Esophagus muscularis mucosa (tissue), 4 donors: ENCODE measurements at regions not wholly inside any gene's neighbourhood (a gene's known extent, or its start where the extent isn't known, plus 50 kb on each side); places are given as distances from the start of the nearest gene placed in this dataset.

Experiments
- EP300 ChIP-seq: sonication (generic); formaldehyde crosslinking; IDR thresholded peaks from one replicate; pipeline ENCODE4 v1.6.1; 2017; ENCODE audit warnings: antibody characterized with exemption
- POLR2A ChIP-seq: fragments of 450-650 bp; IDR thresholded peaks from one replicate; pipeline ENCODE4 v1.6.1; 2017; ENCODE audit warnings: antibody characterized with exemption, moderate library complexity, mild to moderate bottlenecking, low read depth
- POLR2AphosphoS5 ChIP-seq, 2 donors: sonication (generic); formaldehyde crosslinking; IDR thresholded peaks; one replicate each; pipeline ENCODE4 v1.6.1; 2017; ENCODE audit warnings: antibody characterized with exemption in 2 of 2
- TF ChIP-seq, protein P1 (sequence below), 3 experiments: fragments of 200-600 bp in 2 of 3; fragments of 450-650 bp in 1 of 3; sonication (generic) in 2 of 3; IDR thresholded peaks; one replicate each; pipeline ENCODE4 v1.5.1; 2017 to 2019; ENCODE audit warnings: antibody characterized with exemption in 3 of 3, mild to moderate bottlenecking in 2 of 3, moderate library complexity in 1 of 3

GRCh38 chr3:70631716-70632307, 319.4 kb upstream of the MDFIC2 start:
- TF ChIP-seq, protein P1, sequence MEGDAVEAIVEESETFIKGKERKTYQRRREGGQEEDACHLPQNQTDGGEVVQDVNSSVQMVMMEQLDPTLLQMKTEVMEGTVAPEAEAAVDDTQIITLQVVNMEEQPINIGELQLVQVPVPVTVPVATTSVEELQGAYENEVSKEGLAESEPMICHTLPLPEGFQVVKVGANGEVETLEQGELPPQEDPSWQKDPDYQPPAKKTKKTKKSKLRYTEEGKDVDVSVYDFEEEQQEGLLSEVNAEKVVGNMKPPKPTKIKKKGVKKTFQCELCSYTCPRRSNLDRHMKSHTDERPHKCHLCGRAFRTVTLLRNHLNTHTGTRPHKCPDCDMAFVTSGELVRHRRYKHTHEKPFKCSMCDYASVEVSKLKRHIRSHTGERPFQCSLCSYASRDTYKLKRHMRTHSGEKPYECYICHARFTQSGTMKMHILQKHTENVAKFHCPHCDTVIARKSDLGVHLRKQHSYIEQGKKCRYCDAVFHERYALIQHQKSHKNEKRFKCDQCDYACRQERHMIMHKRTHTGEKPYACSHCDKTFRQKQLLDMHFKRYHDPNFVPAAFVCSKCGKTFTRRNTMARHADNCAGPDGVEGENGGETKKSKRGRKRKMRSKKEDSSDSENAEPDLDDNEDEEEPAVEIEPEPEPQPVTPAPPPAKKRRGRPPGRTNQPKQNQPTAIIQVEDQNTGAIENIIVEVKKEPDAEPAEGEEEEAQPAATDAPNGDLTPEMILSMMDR (IDR thresholded peaks at IDR 0.05): no peak
- TF ChIP-seq EP300 (no peak), POLR2A (no peak), POLR2AphosphoS5 (IDR thresholded peaks at IDR 0.05) (no peak)
